ENCODE measurements at regions not wholly inside any gene's neighbourhood (a gene's known extent, or its start where the extent isn't known, plus 50 kb on each side); places are given as distances from the start of the nearest gene placed in this dataset.

DNA sequence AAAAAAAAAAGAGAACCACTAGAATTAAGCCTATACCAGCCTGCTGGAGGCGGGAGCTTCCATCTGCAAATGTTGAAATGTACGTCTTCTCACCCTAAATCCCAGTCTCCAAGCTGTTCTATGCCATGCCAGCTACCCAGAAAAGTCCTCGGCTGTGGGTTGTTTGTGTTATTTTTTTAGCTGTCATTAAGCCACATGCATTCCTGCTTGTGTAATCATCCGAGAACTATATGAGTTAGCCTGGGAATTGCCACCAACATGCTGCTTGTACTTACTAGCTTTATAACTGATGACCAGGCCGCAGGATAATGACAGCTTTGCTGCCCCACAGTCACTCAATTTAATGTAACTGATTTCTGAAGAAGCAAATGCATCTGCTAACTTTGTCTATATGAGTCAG, 313.9 kb upstream of the SALL1 start (continued):
- no peak for TF ChIP-seq TOX (CRISPR knock-in tag; IDR thresholded peaks at IDR 0.05; ENCODE audit: borderline replicate concordance)
- no peak for TF ChIP-seq ZNF8 (CRISPR knock-in tag; IDR thresholded peaks at IDR 0.05)
- TF ChIP-seq OSR1 (CRISPR knock-in tag; IDR thresholded peaks at IDR 0.05): no peak
- TF ChIP-seq, protein P1, sequence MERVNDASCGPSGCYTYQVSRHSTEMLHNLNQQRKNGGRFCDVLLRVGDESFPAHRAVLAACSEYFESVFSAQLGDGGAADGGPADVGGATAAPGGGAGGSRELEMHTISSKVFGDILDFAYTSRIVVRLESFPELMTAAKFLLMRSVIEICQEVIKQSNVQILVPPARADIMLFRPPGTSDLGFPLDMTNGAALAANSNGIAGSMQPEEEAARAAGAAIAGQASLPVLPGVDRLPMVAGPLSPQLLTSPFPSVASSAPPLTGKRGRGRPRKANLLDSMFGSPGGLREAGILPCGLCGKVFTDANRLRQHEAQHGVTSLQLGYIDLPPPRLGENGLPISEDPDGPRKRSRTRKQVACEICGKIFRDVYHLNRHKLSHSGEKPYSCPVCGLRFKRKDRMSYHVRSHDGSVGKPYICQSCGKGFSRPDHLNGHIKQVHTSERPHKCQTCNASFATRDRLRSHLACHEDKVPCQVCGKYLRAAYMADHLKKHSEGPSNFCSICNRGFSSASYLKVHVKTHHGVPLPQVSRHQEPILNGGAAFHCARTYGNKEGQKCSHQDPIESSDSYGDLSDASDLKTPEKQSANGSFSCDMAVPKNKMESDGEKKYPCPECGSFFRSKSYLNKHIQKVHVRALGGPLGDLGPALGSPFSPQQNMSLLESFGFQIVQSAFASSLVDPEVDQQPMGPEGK (CRISPR knock-in tag; IDR thresholded peaks at IDR 0.05; ENCODE audit: borderline replicate concordance): no peak

DNA sequence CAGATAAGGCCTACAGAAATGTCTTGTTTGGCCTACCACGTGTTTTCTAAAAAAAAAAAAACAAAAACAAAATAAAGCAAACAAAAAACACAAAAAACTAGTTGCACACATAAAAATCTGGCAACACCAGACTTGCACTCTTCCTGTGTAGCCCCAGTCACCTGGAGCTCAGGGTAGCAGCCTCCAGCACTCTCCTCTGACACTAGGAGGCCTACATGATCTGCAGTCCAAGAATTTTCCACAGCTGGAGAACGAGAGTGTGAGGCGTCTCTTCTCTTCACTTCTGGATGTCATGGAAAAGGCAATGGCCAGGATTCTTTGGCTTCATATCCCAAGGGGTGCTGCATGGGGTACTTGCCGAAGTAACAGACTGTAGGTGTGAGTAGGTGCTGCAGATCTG, 310.2 kb upstream of the SALL1 start:
- TF ChIP-seq ZFP3 (CRISPR knock-in tag; IDR thresholded peaks at IDR 0.05) (no peak), OSR1 (CRISPR knock-in tag; IDR thresholded peaks at IDR 0.05) (no peak), TCF4 (CRISPR knock-in tag; IDR thresholded peaks at IDR 0.05; ENCODE audit: borderline replicate concordance) (no peak), BACH2 (CRISPR knock-in tag; IDR thresholded peaks at IDR 0.05; ENCODE audit: borderline replicate concordance) (no peak), TOX (CRISPR knock-in tag; IDR thresholded peaks at IDR 0.05; ENCODE audit: borderline replicate concordance) (no peak), RARB (CRISPR knock-in tag; IDR thresholded peaks at IDR 0.05) (no peak)
- ATAC-seq: no peak

- TF ChIP-seq ESRRG (CRISPR knock-in tag; IDR thresholded peaks at IDR 0.05) (no peak), GLIS3 (CRISPR knock-in tag; IDR thresholded peaks at IDR 0.05) (no peak), ZC3H10 (CRISPR knock-in tag; IDR thresholded peaks at IDR 0.05) (no peak)
- TF ChIP-seq, protein P2, sequence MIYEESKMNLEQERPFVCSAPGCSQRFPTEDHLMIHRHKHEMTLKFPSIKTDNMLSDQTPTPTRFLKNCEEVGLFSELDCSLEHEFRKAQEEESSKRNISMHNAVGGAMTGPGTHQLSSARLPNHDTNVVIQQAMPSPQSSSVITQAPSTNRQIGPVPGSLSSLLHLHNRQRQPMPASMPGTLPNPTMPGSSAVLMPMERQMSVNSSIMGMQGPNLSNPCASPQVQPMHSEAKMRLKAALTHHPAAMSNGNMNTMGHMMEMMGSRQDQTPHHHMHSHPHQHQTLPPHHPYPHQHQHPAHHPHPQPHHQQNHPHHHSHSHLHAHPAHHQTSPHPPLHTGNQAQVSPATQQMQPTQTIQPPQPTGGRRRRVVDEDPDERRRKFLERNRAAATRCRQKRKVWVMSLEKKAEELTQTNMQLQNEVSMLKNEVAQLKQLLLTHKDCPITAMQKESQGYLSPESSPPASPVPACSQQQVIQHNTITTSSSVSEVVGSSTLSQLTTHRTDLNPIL (CRISPR knock-in tag; IDR thresholded peaks at IDR 0.05; ENCODE audit: low read depth): no peak
- ATAC-seq: no peak
Measured at GRCh38 chr16:51458356-51459140, 307.5 kb upstream of the SALL1 start.

DNA sequence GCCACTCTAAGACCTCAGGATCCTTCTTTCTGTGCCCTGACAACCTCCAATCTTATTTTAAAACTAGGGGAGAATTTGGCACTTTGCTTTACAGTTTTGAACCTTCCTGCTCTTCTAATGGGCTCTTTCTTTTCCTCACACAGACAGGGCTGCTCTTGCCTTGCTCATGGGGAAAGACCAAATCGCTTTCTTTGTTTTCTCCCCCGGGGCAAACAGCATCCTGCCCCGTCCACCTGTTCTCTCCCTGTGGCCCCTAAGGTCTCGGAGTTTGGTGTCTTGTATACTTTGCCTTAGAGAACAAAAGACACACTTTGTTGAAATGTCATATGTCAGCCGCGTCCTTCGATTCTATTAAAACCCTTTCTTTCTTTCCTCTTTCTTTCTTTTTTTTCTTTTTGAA, 306.7 kb upstream of the SALL1 start:
- no peak for TF ChIP-seq ISL1 (CRISPR knock-in tag; IDR thresholded peaks at IDR 0.05)
- TF ChIP-seq TSHZ2 (CRISPR knock-in tag; IDR thresholded peaks at IDR 0.05): no peak
- no peak for TF ChIP-seq GLIS3 (CRISPR knock-in tag; IDR thresholded peaks at IDR 0.05)
- no peak for TF ChIP-seq PPARA (CRISPR knock-in tag; IDR thresholded peaks at IDR 0.05; ENCODE audit: borderline replicate concordance)
- no peak for TF ChIP-seq ESRRG (CRISPR knock-in tag; IDR thresholded peaks at IDR 0.05)
- no peak for TF ChIP-seq SNAI2 (CRISPR knock-in tag; IDR thresholded peaks at IDR 0.05)
- no peak for TF ChIP-seq POU6F1 (CRISPR knock-in tag; IDR thresholded peaks at IDR 0.05; ENCODE audit: borderline replicate concordance, low read depth)
- TF ChIP-seq ZFP30 (CRISPR knock-in tag; IDR thresholded peaks at IDR 0.05): no peak
- TF ChIP-seq, protein P2 (CRISPR knock-in tag; IDR thresholded peaks at IDR 0.05; ENCODE audit: low read depth): no peak
- no peak for ATAC-seq
